K562 (cell line): ENCODE measurements at regions not wholly inside any gene's neighbourhood (a gene's known extent, or its start where the extent isn't known, plus 50 kb on each side); places are given as distances from the start of the nearest gene placed in this dataset.

Experiments used
- CHD4 ChIP-seq: fragments of 200-600 bp; sonication (generic); IDR thresholded peaks from 3 replicates; pipeline ENCODE4 v1.6.1; 2012; ENCODE audit warnings: low read depth, mild to moderate bottlenecking, mixed read lengths, low read length, inconsistent platforms; ENCODE audit not compliant: insufficient read depth, insufficient replicate concordance, poor library complexity, severe bottlenecking
- SIX5 ChIP-seq, 2 experiments: IDR thresholded peaks; 2 replicates each; pipeline ENCODE4 v1.6.1; 2011; ENCODE audit warnings: low read length in 2 of 2, borderline replicate concordance in 1 of 2, low read depth in 1 of 2, mild to moderate bottlenecking in 1 of 2, moderate library complexity in 1 of 2; ENCODE audit not compliant: insufficient read depth in 1 of 2
- ZNF696 ChIP-seq: fragments of 250-450 bp; sonication (Bioruptor Pico); conservative IDR thresholded peaks from 2 replicates; pipeline ENCODE4 v1.4.0; 2020; ENCODE audit warnings: mild to moderate bottlenecking, moderate library complexity
- TF ChIP-seq, protein P1 (sequence below): fragments of 250-450 bp; sonication (Bioruptor Pico); IDR thresholded peaks from 2 replicates; pipeline ENCODE4 v1.5.0; 2021; ENCODE audit warnings: mild to moderate bottlenecking, borderline replicate concordance
- TF ChIP-seq, protein P2 (sequence below): sonication (generic); formaldehyde crosslinking; IDR thresholded peaks from 2 replicates; pipeline ENCODE4 v1.9.0; 2022; ENCODE audit warnings: mild to moderate bottlenecking, missing genetic modification reagents
- TF ChIP-seq, protein P3 (sequence below): IDR thresholded peaks from 2 replicates; pipeline ENCODE4 v1.6.1; 2014; ENCODE audit warnings: antibody characterized with exemption

DNA sequence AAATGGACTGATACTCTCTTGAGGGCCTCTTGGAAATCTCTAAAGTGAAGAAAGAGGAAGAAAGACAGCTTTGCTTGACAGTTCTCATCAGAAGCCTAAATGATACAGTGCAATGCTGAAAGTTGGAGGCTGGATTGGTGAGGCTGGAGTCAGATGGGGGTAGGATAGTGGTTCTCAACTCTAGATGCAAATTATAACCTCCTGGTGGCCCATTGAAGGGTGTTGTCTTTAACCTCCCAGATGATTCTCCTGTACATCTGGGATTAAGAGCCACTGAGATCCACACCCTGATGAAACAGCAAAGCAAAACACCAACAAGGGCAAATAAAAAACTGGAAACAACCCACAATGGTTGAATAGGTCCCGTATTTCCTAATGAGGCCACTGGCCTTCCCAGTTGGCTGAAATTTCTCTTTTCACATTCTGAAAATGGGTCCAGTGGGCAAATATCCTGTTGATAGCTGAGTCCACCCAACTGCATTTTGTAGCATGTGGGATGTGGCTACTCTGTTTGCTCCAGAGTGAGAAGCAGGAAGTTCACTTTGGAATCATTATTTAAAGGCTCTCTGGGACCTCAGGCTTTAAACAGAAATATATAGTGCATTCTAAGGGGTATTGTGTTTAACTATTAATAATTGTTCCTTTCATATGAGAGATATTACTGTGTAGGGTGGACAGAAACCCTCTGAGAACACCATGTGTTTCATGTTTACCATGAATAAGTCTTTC is 208.1 kb downstream of the SOX4 start (continued):
- TF ChIP-seq, protein P1, sequence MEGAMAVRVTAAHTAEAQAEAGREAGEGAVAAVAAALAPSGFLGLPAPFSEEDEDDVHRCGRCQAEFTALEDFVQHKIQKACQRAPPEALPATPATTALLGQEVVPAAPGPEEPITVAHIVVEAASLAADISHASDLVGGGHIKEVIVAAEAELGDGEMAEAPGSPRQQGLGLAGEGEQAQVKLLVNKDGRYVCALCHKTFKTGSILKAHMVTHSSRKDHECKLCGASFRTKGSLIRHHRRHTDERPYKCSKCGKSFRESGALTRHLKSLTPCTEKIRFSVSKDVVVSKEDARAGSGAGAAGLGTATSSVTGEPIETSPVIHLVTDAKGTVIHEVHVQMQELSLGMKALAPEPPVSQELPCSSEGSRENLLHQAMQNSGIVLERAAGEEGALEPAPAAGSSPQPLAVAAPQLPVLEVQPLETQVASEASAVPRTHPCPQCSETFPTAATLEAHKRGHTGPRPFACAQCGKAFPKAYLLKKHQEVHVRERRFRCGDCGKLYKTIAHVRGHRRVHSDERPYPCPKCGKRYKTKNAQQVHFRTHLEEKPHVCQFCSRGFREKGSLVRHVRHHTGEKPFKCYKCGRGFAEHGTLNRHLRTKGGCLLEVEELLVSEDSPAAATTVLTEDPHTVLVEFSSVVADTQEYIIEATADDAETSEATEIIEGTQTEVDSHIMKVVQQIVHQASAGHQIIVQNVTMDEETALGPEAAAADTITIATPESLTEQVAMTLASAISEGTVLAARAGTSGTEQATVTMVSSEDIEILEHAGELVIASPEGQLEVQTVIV (CRISPR knock-in tag): no peak
- no peak for TF ChIP-seq CHD4
- no peak for TF ChIP-seq SIX5 (IDR thresholded peaks at IDR 0.05; ENCODE audit: borderline replicate concordance in 1 of 2, insufficient read depth in 1 of 2, low read depth in 1 of 2, low read length in 2 of 2)
- TF ChIP-seq ZNF696 (CRISPR knock-in tag): no peak
- TF ChIP-seq, protein P2, sequence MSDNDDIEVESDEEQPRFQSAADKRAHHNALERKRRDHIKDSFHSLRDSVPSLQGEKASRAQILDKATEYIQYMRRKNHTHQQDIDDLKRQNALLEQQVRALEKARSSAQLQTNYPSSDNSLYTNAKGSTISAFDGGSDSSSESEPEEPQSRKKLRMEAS (CRISPR knock-in tag): no peak
- TF ChIP-seq, protein P3, sequence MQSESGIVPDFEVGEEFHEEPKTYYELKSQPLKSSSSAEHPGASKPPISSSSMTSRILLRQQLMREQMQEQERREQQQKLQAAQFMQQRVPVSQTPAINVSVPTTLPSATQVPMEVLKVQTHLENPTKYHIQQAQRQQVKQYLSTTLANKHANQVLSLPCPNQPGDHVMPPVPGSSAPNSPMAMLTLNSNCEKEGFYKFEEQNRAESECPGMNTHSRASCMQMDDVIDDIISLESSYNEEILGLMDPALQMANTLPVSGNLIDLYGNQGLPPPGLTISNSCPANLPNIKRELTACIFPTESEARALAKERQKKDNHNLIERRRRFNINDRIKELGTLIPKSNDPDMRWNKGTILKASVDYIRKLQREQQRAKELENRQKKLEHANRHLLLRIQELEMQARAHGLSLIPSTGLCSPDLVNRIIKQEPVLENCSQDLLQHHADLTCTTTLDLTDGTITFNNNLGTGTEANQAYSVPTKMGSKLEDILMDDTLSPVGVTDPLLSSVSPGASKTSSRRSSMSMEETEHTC: no peak
- TF ChIP-seq, all 486 proteins: peak for 0
